Endodermal cell (in vitro differentiated cells): ENCODE measurements at regions not wholly inside any gene's neighbourhood (a gene's known extent, or its start where the extent isn't known, plus 50 kb on each side); places are given as distances from the start of the nearest gene placed in this dataset.

ENCODE experiments used
- DNase-seq: peaks from one replicate; pipeline ENCODE4 v3.0.0-alpha.2; 2017
- H3K27ac ChIP-seq: 2 replicates; pipeline ENCODE4 v1.5.1; 2013; ENCODE audit warnings: mild to moderate bottlenecking, low read depth, low read length, moderate library complexity
- H3K27me3 ChIP-seq: 2 replicates; pipeline ENCODE4 v1.6.1; 2013; ENCODE audit warnings: mild to moderate bottlenecking, low read length, moderate library complexity; ENCODE audit not compliant: insufficient read depth, control insufficient read depth, poor library complexity, severe bottlenecking
- H3K36me3 ChIP-seq: 2 replicates; pipeline ENCODE4 v1.7.0; 2013; ENCODE audit warnings: mild to moderate bottlenecking, low read length, moderate library complexity; ENCODE audit not compliant: control insufficient read depth, insufficient read depth
- H3K4me1 ChIP-seq: one replicate; pipeline ENCODE4 v1.7.0; 2013; ENCODE audit warnings: low read length; ENCODE audit not compliant: control insufficient read depth, insufficient read depth
- H3K4me3 ChIP-seq: 2 replicates; pipeline ENCODE4 v1.5.1; 2013; ENCODE audit warnings: mild to moderate bottlenecking, low read length, moderate library complexity
- H3K9ac ChIP-seq: 2 replicates; pipeline ENCODE4 v1.6.1; 2013; ENCODE audit warnings: mild to moderate bottlenecking, low read length, moderate library complexity; ENCODE audit not compliant: poor library complexity, severe bottlenecking; ENCODE audit errors: extremely low read depth
- H3K9me3 ChIP-seq: 2 replicates; pipeline ENCODE4 v1.6.1; 2013; ENCODE audit warnings: mild to moderate bottlenecking, low read length, moderate library complexity; ENCODE audit not compliant: control insufficient read depth
- H3K27ac Mint-ChIP-seq: 2 replicates; pipeline ENCODE4 v1.8.0; 2020; ENCODE audit warnings: mixed read lengths
- H3K27me3 Mint-ChIP-seq: 2 replicates; pipeline ENCODE4 v1.8.0; 2021; ENCODE audit warnings: mild to moderate bottlenecking, mixed read lengths; ENCODE audit not compliant: insufficient read depth
- H3K36me3 Mint-ChIP-seq: 2 replicates; pipeline ENCODE4 v1.8.0; 2020; ENCODE audit warnings: low read depth, mixed read lengths
- H3K4me1 Mint-ChIP-seq: 2 replicates; pipeline ENCODE4 v1.8.0; 2020; ENCODE audit warnings: mixed read lengths
- H3K4me3 Mint-ChIP-seq: 2 replicates; pipeline ENCODE4 v1.8.0; 2020; ENCODE audit warnings: mild to moderate bottlenecking, moderate library complexity, mixed read lengths
- H3K9me3 Mint-ChIP-seq: 2 replicates; pipeline ENCODE4 v1.8.0; 2020; ENCODE audit warnings: mild to moderate bottlenecking, mixed read lengths
- CTCF ChIP-seq: fragments of 200-600 bp; sonication (generic); conservative IDR thresholded peaks from 2 replicates; pipeline ENCODE4 v1.5.0; 2021; ENCODE audit warnings: antibody characterized with exemption, mild to moderate bottlenecking
- WGBS, 2 experiments: methylation state at CpG; one replicate each; pipeline versions ENCODE4 v1.1.5 to v1.1.7; 2013; ENCODE audit warnings: missing lambda C conversion rate in 2 of 2, mixed read lengths in 1 of 2; ENCODE audit not compliant: insufficient coverage in 1 of 2, insufficient read length in 1 of 2; 5-methylcytosine and 5-hydroxymethylcytosine counted together

- Mint-ChIP-seq H3K36me3 (no peaks in the 10 kb centered on the region), H3K27me3 (no peaks in the 10 kb centered on the region), H3K27ac (no peak overlapping the region), H3K9me3 (peaks cover 18% of the 10 kb centered on the region), H3K4me1 (peaks cover 11% of the 10 kb centered on the region), H3K4me3 (no peak overlapping the region)
- TF ChIP-seq CTCF = no peak
- H3K36me3 ChIP-seq = no peaks in the 10 kb centered on the region
- H3K27me3 ChIP-seq = no peaks in the 10 kb centered on the region
- H3K4me1 ChIP-seq = no peaks in the 10 kb centered on the region
- no peak overlapping the region for H3K4me3 ChIP-seq
- no peak overlapping the region for H3K27ac ChIP-seq
- no peak for DNase-seq
- H3K9ac ChIP-seq = no peak overlapping the region
- WGBS, 2 experiments = 84% methylated on average over 1 of the region's 1 CpG; no CpG with 5 or more reads in 1 of the 2 experiments
- H3K9me3 ChIP-seq = peaks cover 20% of the 10 kb centered on the region
Measured at GRCh38 chr4:85081196-85081595, 114.7 kb upstream of the WDFY3 start.

GRCh38 chr4:85084371-85085094 lies 118.0 kb upstream of the WDFY3 start:
- Mint-ChIP-seq H3K4me1 (peaks cover 21% of the 10 kb centered on the region), H3K27ac (peak overlapping the region; percentile 48), H3K27me3 (no peaks in the 10 kb centered on the region), H3K36me3 (peaks cover 9% of the 10 kb centered on the region), H3K4me3 (no peak overlapping the region), H3K9me3 (peaks cover 23% of the 10 kb centered on the region)
- Histone ChIP-seq H3K4me1 (peaks cover 3% of the 10 kb centered on the region), H3K4me3 (no peak overlapping the region), H3K9ac (no peak overlapping the region), H3K27me3 (no peaks in the 10 kb centered on the region), H3K36me3 (no peaks in the 10 kb centered on the region), H3K27ac (no peak overlapping the region), H3K9me3 (peaks cover 21% of the 10 kb centered on the region)
- no peak for DNase-seq
- 38 to 49% methylated on average over 2 to 3 of the region's 3 CpGs for WGBS, 2 experiments
- peak; percentile 84 for TF ChIP-seq CTCF

GRCh38 chr4:85086721-85087120 lies 120.2 kb upstream of the WDFY3 start:
- Mint-ChIP-seq H3K36me3 (peaks cover 18% of the 10 kb centered on the region), H3K9me3 (peaks cover 34% of the 10 kb centered on the region), H3K27ac (peak overlapping the region; percentile 33), H3K4me3 (no peak overlapping the region), H3K27me3 (no peaks in the 10 kb centered on the region), H3K4me1 (peaks cover 21% of the 10 kb centered on the region)
- TF ChIP-seq CTCF = no peak
- peak overlapping the region; percentile 51 for H3K4me3 ChIP-seq
- no peaks in the 10 kb centered on the region for H3K36me3 ChIP-seq
- no peak overlapping the region for H3K9ac ChIP-seq
- H3K27ac ChIP-seq = no peak overlapping the region
- peak; percentile 41 for DNase-seq
- H3K27me3 ChIP-seq = no peaks in the 10 kb centered on the region
- WGBS, 2 experiments = 48 to 74% methylated on average over 1 to 2 of the region's 2 CpGs
- H3K9me3 ChIP-seq = peaks cover 37% of the 10 kb centered on the region
- peaks cover 3% of the 10 kb centered on the region for H3K4me1 ChIP-seq
